Neural cell (in vitro differentiated cells): ENCODE measurements at regions not wholly inside any gene's neighbourhood (a gene's known extent, or its start where the extent isn't known, plus 50 kb on each side); places are given as distances from the start of the nearest gene placed in this dataset.

Experiments
- CTCF ChIP-seq: fragments of 450-650 bp; IDR thresholded peaks from 2 replicates; pipeline ENCODE4 v1.5.1; 2014; ENCODE audit warnings: antibody characterized with exemption, mild to moderate bottlenecking, moderate library complexity; ENCODE audit not compliant: poor library complexity, severe bottlenecking
- EP300 ChIP-seq: fragments of 450-650 bp; conservative IDR thresholded peaks from 2 replicates; pipeline ENCODE4 v1.6.1; 2014; ENCODE audit warnings: antibody characterized with exemption, mild to moderate bottlenecking, moderate library complexity; ENCODE audit not compliant: poor library complexity, severe bottlenecking
- EZH2 ChIP-seq: fragments of 200-600, 300-800 bp; shearing (Covaris generic), sonication (generic); IDR thresholded peaks from 2 replicates; pipeline ENCODE4 v1.6.1; 2014; ENCODE audit warnings: antibody characterized with exemption, low read length, borderline replicate concordance, mild to moderate bottlenecking; ENCODE audit not compliant: insufficient read depth, poor library complexity, severe bottlenecking

DNA sequence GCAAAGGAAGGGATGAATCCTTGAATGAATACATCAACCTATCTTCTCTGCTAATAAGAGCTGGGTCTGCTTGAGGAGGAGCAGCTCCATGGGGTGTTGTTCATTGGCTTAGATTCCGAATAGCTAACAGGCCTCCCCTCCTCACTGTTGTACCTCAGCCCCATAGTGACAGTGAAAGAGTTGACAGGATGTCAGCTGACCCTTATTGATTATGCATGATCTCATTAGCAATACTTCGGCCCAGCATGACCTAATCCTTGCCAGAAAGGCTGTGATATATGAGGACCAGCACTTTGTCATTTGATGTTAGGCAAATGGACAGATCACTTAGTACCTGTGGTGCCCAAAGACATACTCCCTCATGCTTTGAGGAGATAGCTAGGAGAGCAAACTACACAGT is 1333.7 kb upstream of the CELF4 start:
- no peak for TF ChIP-seq CTCF
- TF ChIP-seq EP300 = no peak
- TF ChIP-seq EZH2 = no peak
